Prostate gland (tissue), 2 donors: ENCODE measurements at regions not wholly inside any gene's neighbourhood (a gene's known extent, or its start where the extent isn't known, plus 50 kb on each side); places are given as distances from the start of the nearest gene placed in this dataset.

ENCODE experiments used
- DNase-seq: peaks from one replicate; pipeline ENCODE4 v3.0.0-alpha.2; 2019; ENCODE audit warnings: low spot score
- H3K27ac ChIP-seq, 2 donors: fragments of 200-600 bp; sonication (generic); 2 replicates each; pipeline ENCODE4 v1.5.1; 2017 to 2019
- H3K27me3 ChIP-seq: fragments of 200-600 bp; sonication (generic); replicated peaks from 2 replicates; pipeline ENCODE4 v1.5.1; 2019; ENCODE audit not compliant: insufficient read depth
- H3K36me3 ChIP-seq, 2 donors: fragments of 200-600 bp; sonication (generic); 1 replicate in 1 of 2; 2 replicates in 1 of 2; pipeline versions ENCODE4 v1.5.1 to v1.8.1; 2017 to 2019
- H3K4me1 ChIP-seq: fragments of 200-600 bp; sonication (generic); replicated peaks from 2 replicates; pipeline ENCODE4 v1.5.1; 2019
- H3K4me3 ChIP-seq, 2 donors: fragments of 200-600 bp; sonication (generic); 2 replicates each; pipeline ENCODE4 v1.5.1; 2017 to 2019
- H3K9me3 ChIP-seq: fragments of 200-600 bp; sonication (generic); 2 replicates; pipeline ENCODE4 v1.5.1; 2017
- CTCF ChIP-seq, 4 experiments: fragments of 200-600 bp in 2 of 4; fragments of 450-650 bp in 2 of 4; sonication (generic) in 2 of 4; IDR thresholded peaks; 1 replicate in 3 of 4; 2 replicates in 1 of 4; pipeline ENCODE4 v1.5.1; 2016 to 2019; ENCODE audit warnings: antibody characterized with exemption in 4 of 4, mild to moderate bottlenecking in 2 of 4, moderate library complexity in 2 of 4
- POLR2A ChIP-seq: fragments of 450-650 bp; IDR thresholded peaks from one replicate; pipeline ENCODE4 v1.6.1; 2016; ENCODE audit warnings: antibody characterized with exemption, mild to moderate bottlenecking
- POLR2AphosphoS5 ChIP-seq: sonication (generic); formaldehyde crosslinking; IDR thresholded peaks from one replicate; pipeline ENCODE4 v1.6.1; 2017; ENCODE audit warnings: antibody characterized with exemption
- WGBS: methylation state at CpG from one replicate; pipeline ENCODE4 v1.1.5; 2018; 5-methylcytosine and 5-hydroxymethylcytosine counted together
- intact Hi-C: fragments of 100-400 bp; cut with DNase I; formaldehyde crosslinking; loops from one replicate; pipeline ENCODE4 v1.14.2; 2022

GRCh38 chr5:67453111-67453905 is 256.7 kb upstream of the CD180 start:
- intact Hi-C loops = loop anchor here (5.0 to 10.0 kb wide), 2 partner anchors 239 to 801 kb away; no protein-coding TSS in a partner anchor
- no peaks in the 10 kb centered on the region for H3K4me1 ChIP-seq
- no peaks in the 10 kb centered on the region for H3K9me3 ChIP-seq
- H3K4me3 ChIP-seq = no peak overlapping the region
- TF ChIP-seq CTCF (IDR thresholded peaks at IDR 0.05) (no peak), POLR2A (no peak), POLR2AphosphoS5 (no peak)
- 93% methylated on average over 4 of the region's 4 CpGs for WGBS
- no peak overlapping the region for H3K27ac ChIP-seq
- no peaks in the 10 kb centered on the region for H3K36me3 ChIP-seq
- no peaks in the 10 kb centered on the region for H3K27me3 ChIP-seq
- no peak for DNase-seq

GRCh38 chr5:67451640-67452279 is 255.2 kb upstream of the CD180 start:
- H3K9me3 ChIP-seq = no peaks in the 10 kb centered on the region
- 51% methylated on average over 3 of the region's 3 CpGs for WGBS
- H3K27me3 ChIP-seq = no peaks in the 10 kb centered on the region
- no peaks in the 10 kb centered on the region for H3K36me3 ChIP-seq
- H3K27ac ChIP-seq = no peak overlapping the region
- no peaks in the 10 kb centered on the region for H3K4me1 ChIP-seq
- DNase-seq = no peak
- no peak overlapping the region for H3K4me3 ChIP-seq
- intact Hi-C loops = loop anchor here (5.0 to 10.0 kb wide), 2 partner anchors 241 to 803 kb away; no protein-coding TSS in a partner anchor
- TF ChIP-seq POLR2AphosphoS5 = no peak

- Histone ChIP-seq H3K4me3 (no peak overlapping the region), H3K27me3 (no peaks in the 10 kb centered on the region), H3K4me1 (no peaks in the 10 kb centered on the region), H3K9me3 (no peaks in the 10 kb centered on the region), H3K36me3 (no peaks in the 10 kb centered on the region), H3K27ac (no peak overlapping the region)
- no peak for DNase-seq
- TF ChIP-seq POLR2AphosphoS5 (no peak), POLR2A (no peak), CTCF (IDR thresholded peaks at IDR 0.05) (no peak)
- intact Hi-C loops = no loop called here
These were observed 251.1 kb upstream of the CD180 start for GRCh38 chr5:67447732-67448131.

- intact Hi-C loops = no loop called here
- Histone ChIP-seq H3K4me1 (no peaks in the 10 kb centered on the region), H3K27me3 (no peaks in the 10 kb centered on the region), H3K27ac (no peak overlapping the region), H3K36me3 (no peaks in the 10 kb centered on the region), H3K4me3 (no peak overlapping the region), H3K9me3 (no peaks in the 10 kb centered on the region)
- TF ChIP-seq CTCF (IDR thresholded peaks at IDR 0.05) (no peak), POLR2AphosphoS5 (no peak), POLR2A (no peak)
- no peak for DNase-seq
- WGBS = 62% methylated on average over 6 of the region's 6 CpGs
These were observed 241.6 kb upstream of the CD180 start for GRCh38 chr5:67437905-67438845.

GRCh38 chr5:67435032-67435431 is 238.4 kb upstream of the CD180 start:
- intact Hi-C loops = no loop called here
- no peak overlapping the region for H3K4me3 ChIP-seq
- no peaks in the 10 kb centered on the region for H3K27me3 ChIP-seq
- no peaks in the 10 kb centered on the region for H3K9me3 ChIP-seq
- WGBS = 82% methylated on average over 2 of the region's 2 CpGs
- H3K27ac ChIP-seq = no peak overlapping the region
- DNase-seq = no peak
- H3K4me1 ChIP-seq = no peaks in the 10 kb centered on the region
- TF ChIP-seq POLR2AphosphoS5 (no peak), CTCF (IDR thresholded peaks at IDR 0.05) (no peak), POLR2A (no peak)
- no peaks in the 10 kb centered on the region for H3K36me3 ChIP-seq
